C4-2B (cell line): ENCODE measurements at regions not wholly inside any gene's neighbourhood (a gene's known extent, or its start where the extent isn't known, plus 50 kb on each side); places are given as distances from the start of the nearest gene placed in this dataset.

Source experiments
- H3K27ac ChIP-seq: fragments of 450-650 bp; 2 replicates; pipeline ENCODE4 v1.5.1; 2017
- ZFX ChIP-seq: fragments of 450-650 bp; IDR thresholded peaks from 2 replicates; pipeline ENCODE4 v1.6.1; 2017
- TF ChIP-seq, protein P1 (sequence below): fragments of 450-650 bp; conservative IDR thresholded peaks from 2 replicates; pipeline ENCODE4 v1.5.1; 2017; ENCODE audit warnings: mild to moderate bottlenecking

DNA sequence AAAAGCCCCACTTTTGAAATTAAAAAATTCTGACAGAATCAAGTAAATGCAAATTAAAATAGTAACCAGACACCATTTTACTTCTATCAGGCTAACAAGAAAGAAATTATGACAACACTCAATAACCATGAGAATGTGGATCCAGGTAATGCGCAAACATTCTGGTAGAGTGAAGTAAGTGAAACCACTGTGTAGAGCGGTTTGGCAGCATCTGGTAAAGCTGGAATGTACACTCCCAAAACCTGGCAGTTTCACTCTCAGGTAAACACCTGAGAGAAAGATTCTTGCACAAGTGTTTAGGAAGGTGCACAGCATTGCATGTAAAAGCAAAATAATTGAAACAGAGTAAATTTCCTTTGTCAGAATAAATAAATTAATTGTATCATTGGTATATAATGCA, 81.8 kb downstream of the TRIML1 start:
- no peak for TF ChIP-seq ZFX
- TF ChIP-seq, protein P1, sequence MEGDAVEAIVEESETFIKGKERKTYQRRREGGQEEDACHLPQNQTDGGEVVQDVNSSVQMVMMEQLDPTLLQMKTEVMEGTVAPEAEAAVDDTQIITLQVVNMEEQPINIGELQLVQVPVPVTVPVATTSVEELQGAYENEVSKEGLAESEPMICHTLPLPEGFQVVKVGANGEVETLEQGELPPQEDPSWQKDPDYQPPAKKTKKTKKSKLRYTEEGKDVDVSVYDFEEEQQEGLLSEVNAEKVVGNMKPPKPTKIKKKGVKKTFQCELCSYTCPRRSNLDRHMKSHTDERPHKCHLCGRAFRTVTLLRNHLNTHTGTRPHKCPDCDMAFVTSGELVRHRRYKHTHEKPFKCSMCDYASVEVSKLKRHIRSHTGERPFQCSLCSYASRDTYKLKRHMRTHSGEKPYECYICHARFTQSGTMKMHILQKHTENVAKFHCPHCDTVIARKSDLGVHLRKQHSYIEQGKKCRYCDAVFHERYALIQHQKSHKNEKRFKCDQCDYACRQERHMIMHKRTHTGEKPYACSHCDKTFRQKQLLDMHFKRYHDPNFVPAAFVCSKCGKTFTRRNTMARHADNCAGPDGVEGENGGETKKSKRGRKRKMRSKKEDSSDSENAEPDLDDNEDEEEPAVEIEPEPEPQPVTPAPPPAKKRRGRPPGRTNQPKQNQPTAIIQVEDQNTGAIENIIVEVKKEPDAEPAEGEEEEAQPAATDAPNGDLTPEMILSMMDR: no peak
- no peak overlapping the region for H3K27ac ChIP-seq

DNA sequence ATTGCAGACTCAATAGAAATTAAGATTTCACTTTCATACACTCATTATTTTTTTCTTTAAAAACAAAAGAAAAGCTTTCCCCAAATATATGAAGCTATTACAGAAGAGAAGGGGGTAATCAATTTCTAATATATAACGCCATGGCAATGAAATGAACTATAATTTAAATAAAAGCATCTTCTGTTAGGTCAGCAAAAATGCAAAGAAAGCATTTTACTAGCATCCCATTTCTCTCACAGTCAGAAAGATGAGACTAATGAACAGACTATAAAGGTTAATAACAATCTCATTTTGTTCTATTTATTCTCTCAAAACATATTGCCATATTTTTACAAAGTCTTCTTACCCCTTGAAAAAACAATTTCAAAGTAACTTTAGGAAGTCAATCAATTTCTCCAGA, 89.0 kb downstream of the TRIML1 start:
- no peak for TF ChIP-seq ZFX
- TF ChIP-seq, protein P1: no peak

DNA sequence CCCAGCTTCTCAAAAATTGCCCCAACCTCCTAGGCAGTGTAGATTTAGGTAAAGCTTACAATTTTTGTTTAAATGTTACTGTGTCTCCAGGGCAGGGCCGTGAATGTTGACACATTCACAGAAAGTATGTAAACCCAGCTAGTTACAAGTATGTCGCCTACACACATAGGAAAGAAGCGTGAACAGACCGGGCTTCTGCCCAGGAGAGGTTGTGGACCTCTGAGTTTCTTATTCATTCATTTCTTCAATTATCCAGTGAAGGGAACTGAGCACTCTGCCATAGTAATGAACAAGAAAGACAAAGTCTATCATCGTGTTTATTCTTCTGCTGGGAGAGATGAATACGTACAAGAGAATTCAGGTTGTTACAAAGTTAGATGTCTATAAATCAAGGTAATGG, 93.2 kb downstream of the TRIML1 start:
- TF ChIP-seq ZFX: no peak
- TF ChIP-seq, protein P1: no peak
- no peak overlapping the region for H3K27ac ChIP-seq

More for the DNA sequence above, 89.0 kb downstream of the TRIML1 start:
- H3K27ac ChIP-seq: no peak overlapping the region

DNA sequence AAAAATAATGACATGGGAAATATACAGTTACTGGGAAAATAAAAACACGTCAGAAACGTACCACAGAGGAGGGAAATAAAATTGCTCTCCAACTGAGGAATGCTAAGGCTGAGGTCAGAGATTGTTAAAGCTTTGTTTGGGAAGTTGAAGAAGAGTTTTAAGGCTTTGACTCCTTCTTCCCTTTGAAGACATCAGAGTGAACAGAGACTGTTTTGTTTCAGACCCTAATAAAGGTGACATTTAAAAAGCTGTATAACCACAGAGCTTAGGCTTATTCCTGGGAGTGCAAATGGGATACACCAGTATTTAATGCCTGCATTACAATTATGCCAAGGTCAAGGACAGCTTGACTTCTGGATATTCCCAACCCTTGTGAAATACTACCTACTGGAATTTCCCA, 102.8 kb downstream of the TRIML1 start:
- TF ChIP-seq, protein P1: no peak
- no peak for TF ChIP-seq ZFX
- H3K27ac ChIP-seq: no peak overlapping the region

DNA sequence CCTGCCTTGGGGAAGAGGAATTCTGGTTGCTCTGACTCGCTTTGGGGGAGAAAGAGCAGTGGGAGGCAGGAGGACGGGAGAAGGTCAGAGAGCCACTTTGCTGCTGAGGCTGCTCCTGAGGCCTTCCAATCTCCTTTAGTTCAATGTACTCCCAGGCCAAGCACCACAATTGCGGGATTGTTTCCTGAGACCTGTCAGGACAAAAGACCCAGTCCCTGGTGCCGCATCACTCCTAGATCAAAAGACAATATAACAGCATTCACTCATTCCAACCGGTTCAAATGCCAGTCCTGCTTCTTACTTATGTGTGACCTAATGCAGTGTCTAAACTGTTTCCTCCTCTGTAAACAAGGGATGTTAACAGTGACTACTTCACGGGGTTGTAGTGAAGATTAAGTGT, 106.4 kb downstream of the TRIML1 start:
- TF ChIP-seq ZFX: no peak
- TF ChIP-seq, protein P1: no peak
- no peak overlapping the region for H3K27ac ChIP-seq

DNA sequence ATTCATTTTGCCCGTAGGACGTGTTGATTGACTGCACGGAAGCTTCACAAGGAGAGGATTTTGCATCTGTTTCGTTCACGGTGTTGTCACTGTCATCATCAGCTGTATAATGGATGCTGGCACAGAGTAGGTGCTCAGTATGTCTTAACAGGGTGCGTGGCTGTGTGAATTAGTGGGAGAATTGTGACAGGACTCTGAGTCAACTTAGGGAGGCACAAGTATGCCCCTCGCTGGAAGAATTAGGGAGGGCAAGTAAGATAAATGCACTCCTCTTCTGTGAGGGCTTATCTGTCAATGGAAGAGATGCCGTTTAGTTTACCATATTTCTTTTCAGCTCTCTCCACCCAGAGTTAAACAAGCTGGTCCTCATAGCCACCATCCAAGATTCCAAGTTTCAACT, 107.2 kb downstream of the TRIML1 start:
- TF ChIP-seq, protein P1: no peak; the same call in 1 of the 2 replicates
- no peak for TF ChIP-seq ZFX
- no peak overlapping the region for H3K27ac ChIP-seq

DNA sequence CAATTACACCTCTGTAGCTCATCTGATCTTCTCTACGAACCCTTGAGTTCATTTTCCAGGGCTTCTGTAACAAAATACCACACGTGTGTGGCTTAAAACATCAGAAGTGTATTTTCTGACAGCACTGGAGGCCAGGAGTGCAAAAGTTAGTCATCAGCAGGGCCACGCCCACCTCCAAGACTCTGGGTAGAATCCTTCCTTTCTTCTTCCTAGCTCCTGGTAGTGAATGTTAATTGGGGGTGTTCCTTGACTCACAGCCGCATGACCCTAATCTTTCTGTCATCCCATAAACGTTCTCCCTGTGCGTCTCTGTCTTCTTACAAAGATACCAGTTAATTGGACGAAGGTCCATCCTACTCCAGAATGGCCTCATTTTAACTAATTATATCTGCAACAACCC, 115.0 kb downstream of the TRIML1 start:
- TF ChIP-seq, protein P1: no peak
- TF ChIP-seq ZFX: no peak
- H3K27ac ChIP-seq: no peak overlapping the region
